GM23248 (cell line): ENCODE measurements at regions not wholly inside any gene's neighbourhood (a gene's known extent, or its start where the extent isn't known, plus 50 kb on each side); places are given as distances from the start of the nearest gene placed in this dataset.
"Not testable (repeated sequence)": the region's sequence is repeated elsewhere in the genome, so short reads cannot be mapped to it uniquely, and the experiment has no call there.

Experiments
- DNase-seq: peaks from one replicate; pipeline ENCODE4 v3.0.0-alpha.2; 2015
- H2AFZ ChIP-seq: fragments of 200-600 bp; sonication (generic); 2 replicates; pipeline ENCODE4 v1.6.1; 2016; ENCODE audit warnings: antibody characterized with exemption
- H3F3A ChIP-seq: fragments of 200-600 bp; sonication (generic); 2 replicates; pipeline ENCODE4 v1.6.1; 2016; ENCODE audit warnings: mild to moderate bottlenecking, antibody characterized with exemption, mixed run types; ENCODE audit not compliant: insufficient read depth
- H3K27ac ChIP-seq: fragments of 200-600 bp; sonication (generic); 2 replicates; pipeline ENCODE4 v1.5.1; 2016; ENCODE audit warnings: mild to moderate bottlenecking
- H3K27me3 ChIP-seq: fragments of 200-600 bp; sonication (generic); replicated peaks from 2 replicates; pipeline ENCODE4 v1.6.1; 2016; ENCODE audit warnings: mild to moderate bottlenecking; ENCODE audit not compliant: insufficient read depth
- H3K36me3 ChIP-seq: fragments of 200-600 bp; sonication (generic); 2 replicates; pipeline ENCODE4 v1.6.1; 2016; ENCODE audit warnings: low read depth, mild to moderate bottlenecking
- H3K4me1 ChIP-seq: fragments of 200-600 bp; sonication (generic); 2 replicates; pipeline ENCODE4 v1.6.1; 2016; ENCODE audit warnings: mild to moderate bottlenecking; ENCODE audit not compliant: insufficient read depth
- H3K4me2 ChIP-seq: fragments of 200-600 bp; sonication (generic); one replicate; pipeline ENCODE4 v1.6.1; 2016; ENCODE audit warnings: mild to moderate bottlenecking; ENCODE audit not compliant: unreplicated experiment
- H3K4me3 ChIP-seq: fragments of 200-600 bp; sonication (generic); 2 replicates; pipeline ENCODE4 v1.5.1; 2016; ENCODE audit warnings: mild to moderate bottlenecking
- H3K79me2 ChIP-seq: fragments of 200-600 bp; sonication (generic); 2 replicates; pipeline ENCODE4 v1.6.1; 2016; ENCODE audit warnings: mild to moderate bottlenecking; ENCODE audit not compliant: insufficient read depth
- H3K9ac ChIP-seq: fragments of 200-600 bp; sonication (generic); 2 replicates; pipeline ENCODE4 v1.6.1; 2016; ENCODE audit warnings: mild to moderate bottlenecking
- H3K9me2 ChIP-seq: fragments of 200-600 bp; sonication (generic); 2 replicates; pipeline ENCODE4 v1.6.1; 2016; ENCODE audit warnings: mixed run types, mild to moderate bottlenecking, moderate library complexity; ENCODE audit not compliant: insufficient read depth
- H3K9me3 ChIP-seq: fragments of 200-600 bp; sonication (generic); one replicate; pipeline ENCODE4 v1.6.1; 2017; ENCODE audit warnings: low read depth
- H4K20me1 ChIP-seq: fragments of 200-600 bp; sonication (generic); 2 replicates; pipeline ENCODE4 v1.6.0; 2016; ENCODE audit not compliant: insufficient read depth
- EZH2 ChIP-seq: fragments of 200-600 bp; sonication (generic); IDR thresholded peaks from 2 replicates; pipeline ENCODE4 v1.6.1; 2018; ENCODE audit warnings: antibody characterized with exemption, mild to moderate bottlenecking; ENCODE audit not compliant: insufficient read depth, poor library complexity, severe bottlenecking
- EZH2phosphoT487 ChIP-seq: fragments of 200-600 bp; sonication (generic); IDR thresholded peaks from 2 replicates; pipeline ENCODE4 v1.6.1; 2018; ENCODE audit warnings: antibody characterized with exemption, moderate library complexity, mild to moderate bottlenecking, low read depth; ENCODE audit not compliant: insufficient read depth
- WGBS, 2 experiments: methylation state at CpG; one replicate each; pipeline ENCODE4 v1.1.6; 2015 to 2017; ENCODE audit warnings: low lambda C conversion rate in 2 of 2, low coverage in 1 of 2; ENCODE audit errors: missing lambda C conversion rate in 2 of 2; 5-methylcytosine and 5-hydroxymethylcytosine counted together
- in situ Hi-C: fragments of 300-500 bp; cut with MboI; formaldehyde crosslinking; loops from 2 replicates; pipeline ENCODE4 v1.15.0; 2020

GRCh38 chr17:33716957-33717356 is 423.9 kb upstream of the ASIC2 start:
- Histone ChIP-seq H3K9me2 (no peaks in the 10 kb centered on the region), H3K9me3 (no peaks in the 10 kb centered on the region), H3K27me3 (no peaks in the 10 kb centered on the region), H3K4me1 (no peaks in the 10 kb centered on the region), H4K20me1 (no peaks in the 10 kb centered on the region), H3K36me3 (no peaks in the 10 kb centered on the region), H3K4me2 (no peak overlapping the region), H3K27ac (no peak overlapping the region), H3K9ac (no peak overlapping the region), H2AFZ (no peak overlapping the region), H3K79me2 (no peaks in the 10 kb centered on the region), H3F3A (no peaks in the 10 kb centered on the region), H3K4me3 (no peak overlapping the region)
- in situ Hi-C loops, result loop anchor here (5.0 to 25.0 kb wide), 2 partner anchors 50 to 1170 kb away; no protein-coding TSS in a partner anchor
- no peak for DNase-seq
- no peak for TF ChIP-seq EZH2
- 4 to 6% methylated on average over 2 of the region's 2 CpGs for WGBS, 2 experiments

GRCh38 chr17:33723736-33724135 is 430.6 kb upstream of the ASIC2 start:
- in situ Hi-C loops, result loop anchor here (25.0 kb wide), 1 partner anchor 1164 kb away; no protein-coding TSS in a partner anchor

GRCh38 chr17:33725675-33726271 is 432.7 kb upstream of the ASIC2 start:
- peak; percentile 48 for DNase-seq
- no peaks in the 10 kb centered on the region for H3F3A ChIP-seq
- no peaks in the 10 kb centered on the region for H3K9me2 ChIP-seq
- H2AFZ ChIP-seq, result no peak overlapping the region
- H3K4me1 ChIP-seq, result no peaks in the 10 kb centered on the region
- H3K36me3 ChIP-seq, result no peaks in the 10 kb centered on the region
- H3K27ac ChIP-seq, result no peak overlapping the region
- no peaks in the 10 kb centered on the region for H4K20me1 ChIP-seq
- in situ Hi-C loops, result no loop called here
- TF ChIP-seq EZH2, result no peak
- TF ChIP-seq EZH2phosphoT487, result no peak
- 6 to 10% methylated on average over 11 of the region's 11 CpGs for WGBS, 2 experiments
- H3K4me3 ChIP-seq, result no peak overlapping the region
- no peaks in the 10 kb centered on the region for H3K79me2 ChIP-seq
- H3K27me3 ChIP-seq, result no peaks in the 10 kb centered on the region; the same call in 1 of the 2 replicates
- no peak overlapping the region for H3K4me2 ChIP-seq
- no peaks in the 10 kb centered on the region for H3K9me3 ChIP-seq
- no peak overlapping the region for H3K9ac ChIP-seq

More at GRCh38 chr17:33723736-33724135, 430.6 kb upstream of the ASIC2 start:
- H3F3A ChIP-seq, H3K4me2 ChIP-seq, H3K9me2 ChIP-seq, H3K27me3 ChIP-seq, H4K20me1 ChIP-seq, H3K79me2 ChIP-seq, H3K4me3 ChIP-seq, H2AFZ ChIP-seq, H3K9ac ChIP-seq, H3K4me1 ChIP-seq, H3K36me3 ChIP-seq, DNase-seq, H3K27ac ChIP-seq, H3K9me3 ChIP-seq: not testable (repeated sequence)
- WGBS, 2 experiments, result 2 to 4% methylated on average over 3 of the region's 3 CpGs

GRCh38 chr17:33730131-33730530 is 437.0 kb upstream of the ASIC2 start:
- no peaks in the 10 kb centered on the region for H3K9me3 ChIP-seq

GRCh38 chr17:33732116-33732515 is 439.0 kb upstream of the ASIC2 start:
- in situ Hi-C loops, result no loop called here
- no peaks in the 10 kb centered on the region for H3K79me2 ChIP-seq
- no peaks in the 10 kb centered on the region for H3K27me3 ChIP-seq
- H3K9ac ChIP-seq, result no peak overlapping the region
- 15% methylated on average over 3 of the region's 3 CpGs for WGBS, 2 experiments
- H3K4me1 ChIP-seq, result no peaks in the 10 kb centered on the region
- peak; percentile 33 for DNase-seq
- no peaks in the 10 kb centered on the region for H4K20me1 ChIP-seq
- H3K9me2 ChIP-seq, result no peaks in the 10 kb centered on the region
- TF ChIP-seq EZH2, result no peak
- TF ChIP-seq EZH2phosphoT487, result no peak
- no peak overlapping the region for H3K4me2 ChIP-seq
- no peaks in the 10 kb centered on the region for H3K9me3 ChIP-seq
- H2AFZ ChIP-seq, result no peak overlapping the region
- H3K4me3 ChIP-seq, result no peak overlapping the region
- H3K27ac ChIP-seq, result no peak overlapping the region
- H3K36me3 ChIP-seq, result no peaks in the 10 kb centered on the region
- H3F3A ChIP-seq, result no peaks in the 10 kb centered on the region

More at GRCh38 chr17:33730131-33730530, 437.0 kb upstream of the ASIC2 start:
- H3F3A ChIP-seq, result no peaks in the 10 kb centered on the region
- WGBS, 2 experiments, result 33 to 45% methylated on average over 2 of the region's 2 CpGs
- H3K4me3 ChIP-seq, result no peak overlapping the region
- H3K4me1 ChIP-seq, result no peaks in the 10 kb centered on the region
- no peak overlapping the region for H3K27ac ChIP-seq
- in situ Hi-C loops, result no loop called here
- no peaks in the 10 kb centered on the region for H3K36me3 ChIP-seq
- H3K27me3 ChIP-seq, result no peaks in the 10 kb centered on the region
- H4K20me1 ChIP-seq, result no peaks in the 10 kb centered on the region
- H3K79me2 ChIP-seq, result no peaks in the 10 kb centered on the region
- H3K9ac ChIP-seq, result no peak overlapping the region
- no peak overlapping the region for H2AFZ ChIP-seq
- no peak overlapping the region for H3K4me2 ChIP-seq
- no peak for DNase-seq
- TF ChIP-seq EZH2phosphoT487 (no peak), EZH2 (no peak)
- no peaks in the 10 kb centered on the region for H3K9me2 ChIP-seq
